ENCODE measurements at regions not wholly inside any gene's neighbourhood (a gene's known extent, or its start where the extent isn't known, plus 50 kb on each side); places are given as distances from the start of the nearest gene placed in this dataset.
"Not testable (repeated sequence)": the region's sequence is repeated elsewhere in the genome, so short reads cannot be mapped to it uniquely, and the experiment has no call there.

DNA sequence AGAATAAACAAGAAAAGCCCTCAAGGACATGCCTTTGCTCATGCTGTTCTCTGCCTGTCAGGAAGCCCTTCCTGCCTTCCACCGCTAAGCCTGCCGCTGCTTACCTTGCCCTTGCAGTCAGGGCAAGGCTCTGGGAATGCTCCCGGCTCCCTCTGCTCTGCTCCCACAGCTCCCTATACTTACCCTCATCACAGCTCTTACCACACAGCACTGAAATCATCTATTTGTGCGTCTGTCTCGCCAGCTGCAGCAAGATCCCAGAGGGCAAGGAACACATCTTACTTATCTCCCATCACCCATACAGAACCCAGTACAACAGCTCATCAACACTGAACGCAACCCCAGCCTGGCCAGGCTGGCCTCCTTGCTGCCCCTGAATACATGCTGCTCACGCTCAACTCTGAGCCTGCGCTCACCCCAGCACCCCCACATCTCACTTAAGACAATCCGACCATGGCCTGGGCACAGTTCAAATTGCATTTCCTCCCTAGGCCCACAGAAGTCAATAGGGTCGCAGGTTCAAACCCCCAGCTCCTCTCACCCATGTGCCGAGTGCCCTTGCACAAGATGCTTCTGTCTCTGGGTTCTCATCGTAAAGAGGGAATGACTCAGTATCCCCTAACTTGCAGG, 161.8 kb downstream of the IGLL1 start:
- no peak for DNase-seq (ENCODE audit: low read depth)
- no peak overlapping the region for H3K4me3 ChIP-seq (ENCODE audit: low read depth, low read length)
- TF ChIP-seq, protein P1, sequence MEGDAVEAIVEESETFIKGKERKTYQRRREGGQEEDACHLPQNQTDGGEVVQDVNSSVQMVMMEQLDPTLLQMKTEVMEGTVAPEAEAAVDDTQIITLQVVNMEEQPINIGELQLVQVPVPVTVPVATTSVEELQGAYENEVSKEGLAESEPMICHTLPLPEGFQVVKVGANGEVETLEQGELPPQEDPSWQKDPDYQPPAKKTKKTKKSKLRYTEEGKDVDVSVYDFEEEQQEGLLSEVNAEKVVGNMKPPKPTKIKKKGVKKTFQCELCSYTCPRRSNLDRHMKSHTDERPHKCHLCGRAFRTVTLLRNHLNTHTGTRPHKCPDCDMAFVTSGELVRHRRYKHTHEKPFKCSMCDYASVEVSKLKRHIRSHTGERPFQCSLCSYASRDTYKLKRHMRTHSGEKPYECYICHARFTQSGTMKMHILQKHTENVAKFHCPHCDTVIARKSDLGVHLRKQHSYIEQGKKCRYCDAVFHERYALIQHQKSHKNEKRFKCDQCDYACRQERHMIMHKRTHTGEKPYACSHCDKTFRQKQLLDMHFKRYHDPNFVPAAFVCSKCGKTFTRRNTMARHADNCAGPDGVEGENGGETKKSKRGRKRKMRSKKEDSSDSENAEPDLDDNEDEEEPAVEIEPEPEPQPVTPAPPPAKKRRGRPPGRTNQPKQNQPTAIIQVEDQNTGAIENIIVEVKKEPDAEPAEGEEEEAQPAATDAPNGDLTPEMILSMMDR (IDR thresholded peaks at IDR 0.05; ENCODE audit: insufficient read depth, low read depth, low read length, missing control alignments), result no peak

DNA sequence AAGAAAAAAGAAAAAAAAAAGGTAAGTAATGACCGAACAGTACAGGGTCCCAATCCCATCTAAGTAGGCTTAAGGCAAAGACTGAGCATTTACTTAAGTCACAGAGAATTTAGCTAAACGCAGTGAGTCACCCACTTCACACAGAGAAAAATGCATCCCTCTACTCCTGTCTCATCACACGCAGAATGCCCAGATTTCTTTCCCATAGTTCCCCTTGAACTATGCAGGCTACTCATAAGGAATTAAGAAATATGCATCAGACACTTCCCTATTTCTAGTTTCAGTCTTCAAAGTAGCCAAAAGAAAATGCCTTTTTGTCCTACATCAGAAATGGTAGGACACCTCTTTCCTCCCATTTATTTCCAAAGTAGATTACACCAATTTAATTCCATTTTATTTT, 162.8 kb downstream of the IGLL1 start:
- not testable (repeated sequence) for DNase-seq (ENCODE audit: low read depth); H3K4me3 ChIP-seq (ENCODE audit: low read depth, low read length)

DNA sequence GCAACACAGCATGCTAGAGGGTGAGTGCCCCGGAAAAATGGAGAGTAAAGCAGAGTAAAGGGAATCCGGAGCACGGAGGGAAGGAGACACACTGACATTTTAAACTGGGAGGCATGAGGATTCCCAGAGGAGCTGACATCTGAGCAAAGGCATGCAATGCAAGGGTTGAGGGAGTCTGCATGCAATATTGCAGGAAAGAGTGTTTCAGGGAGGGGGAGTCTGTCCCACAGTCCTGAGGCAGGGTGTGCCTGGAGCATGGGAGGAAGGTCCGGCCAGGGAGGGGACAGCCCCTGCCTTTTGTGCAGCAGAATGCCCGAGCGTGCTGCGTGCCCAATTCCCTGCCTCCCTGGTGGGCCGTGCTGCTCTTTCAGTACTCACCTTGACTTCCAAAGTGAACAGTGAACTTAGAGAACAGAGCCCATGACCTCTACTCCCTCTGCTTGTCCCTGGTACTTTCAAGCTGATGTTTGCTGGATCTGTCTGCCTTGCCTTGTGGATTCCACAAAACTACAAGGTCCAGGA, 163.9 kb downstream of the IGLL1 start:
- DNase-seq (ENCODE audit: low read depth); H3K4me3 ChIP-seq (ENCODE audit: low read depth, low read length): not testable (repeated sequence)

DNA sequence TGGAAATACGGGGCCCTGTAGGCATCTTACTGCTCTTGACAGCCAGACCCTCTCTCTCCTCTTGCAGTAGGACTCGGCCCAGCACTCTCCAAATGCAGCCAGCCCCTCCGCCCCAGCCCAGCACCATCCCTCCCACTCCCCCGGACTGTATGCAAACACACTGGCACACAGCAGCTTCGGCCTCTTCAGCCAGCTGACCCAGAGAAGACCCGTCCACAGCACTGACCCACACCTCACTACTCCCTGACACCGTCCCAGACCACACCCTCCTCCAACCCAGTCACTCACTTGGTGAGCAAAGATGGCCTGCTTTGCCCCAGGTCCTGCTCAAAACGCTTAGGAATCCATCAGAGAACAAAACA, 164.6 kb downstream of the IGLL1 start:
- H3K4me3 ChIP-seq (ENCODE audit: low read depth, low read length), result no peak overlapping the region
- no peak for DNase-seq (ENCODE audit: low read depth)
- TF ChIP-seq, protein P1 (IDR thresholded peaks at IDR 0.05; ENCODE audit: insufficient read depth, low read depth, low read length, missing control alignments), result no peak

DNA sequence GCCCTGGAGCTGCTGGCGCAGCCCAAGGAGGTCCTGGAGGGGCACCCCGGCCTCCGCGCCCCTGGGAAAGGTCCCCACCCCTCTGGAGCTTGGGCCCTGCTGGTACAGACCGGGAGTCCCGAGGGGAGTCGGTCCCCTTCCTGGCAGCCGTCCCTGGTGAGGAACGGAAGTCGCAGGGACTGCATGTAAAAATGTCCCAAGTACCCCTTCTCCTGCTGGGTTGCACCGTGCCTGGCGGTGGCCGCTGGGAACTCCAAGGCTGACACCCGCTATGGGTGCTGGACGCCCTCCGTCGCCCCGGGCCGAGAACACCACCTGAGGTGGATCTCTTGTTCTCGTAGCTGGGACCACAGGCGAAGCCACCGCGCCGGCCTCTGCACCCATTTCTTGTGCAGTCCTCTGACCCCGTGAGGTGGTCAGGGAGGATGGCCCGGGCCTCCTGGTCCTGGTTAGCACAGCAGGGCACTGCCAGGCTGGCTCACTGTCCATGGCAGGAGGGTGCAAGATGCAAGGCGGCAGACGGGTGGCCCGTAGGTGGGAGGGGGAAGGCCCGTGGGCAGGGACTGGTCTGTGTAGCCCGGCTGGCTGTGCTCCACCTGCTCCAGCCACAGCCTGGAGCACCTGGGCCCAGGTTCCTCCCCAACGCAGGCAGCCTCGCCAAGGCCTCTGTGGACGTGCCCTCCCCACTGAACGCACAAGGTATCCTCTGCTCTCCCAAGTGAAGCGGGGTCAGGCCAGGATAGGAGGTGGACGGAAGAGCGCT, 165.2 kb downstream of the IGLL1 start:
- TF ChIP-seq, protein P1 (IDR thresholded peaks at IDR 0.05; ENCODE audit: insufficient read depth, low read depth, low read length, missing control alignments), result no peak
- H3K4me3 ChIP-seq (ENCODE audit: low read depth, low read length), result no peak overlapping the region
- DNase-seq (ENCODE audit: low read depth), result no peak

DNA sequence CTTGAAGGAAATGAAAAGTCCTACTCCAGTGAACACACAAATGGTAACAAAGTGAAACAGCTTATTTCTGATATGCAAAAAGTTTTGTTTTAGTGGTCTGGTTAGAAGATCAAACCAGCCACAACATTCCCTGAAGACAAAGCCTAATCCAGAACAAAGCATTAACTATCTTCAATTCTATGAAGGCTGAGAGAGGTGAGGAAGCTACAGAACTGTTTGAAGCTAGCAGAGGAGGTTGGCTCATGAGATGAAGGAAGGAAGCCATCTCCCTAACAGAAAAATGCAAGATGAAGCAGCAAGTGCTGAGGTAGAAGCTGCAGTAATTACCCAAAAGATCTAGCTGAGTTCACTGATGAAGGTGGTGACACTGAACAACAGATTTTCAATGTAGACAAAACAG, 168.4 kb downstream of the IGLL1 start:
- no peak overlapping the region for H3K4me3 ChIP-seq (ENCODE audit: low read depth, low read length)

DNA sequence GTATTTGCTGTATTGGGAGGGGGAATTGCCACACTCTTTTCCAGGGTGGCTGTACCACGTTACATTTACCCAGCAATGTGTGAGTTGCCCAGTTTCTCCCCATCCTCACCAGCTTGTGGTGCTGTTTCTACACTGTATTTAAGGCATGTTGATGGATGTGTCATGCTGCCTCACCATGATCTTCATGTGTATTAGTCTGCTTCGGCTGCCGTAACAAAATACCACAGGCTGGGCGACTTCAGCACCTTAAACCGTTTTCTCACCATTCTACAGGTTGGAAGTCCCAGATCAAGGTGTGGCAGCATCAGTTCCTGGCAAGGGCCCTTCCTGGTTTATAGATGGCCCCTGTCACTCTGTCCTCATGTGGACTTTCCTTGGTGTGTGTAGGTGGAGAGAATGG, 169.7 kb downstream of the IGLL1 start:
- TF ChIP-seq, protein P1 (IDR thresholded peaks at IDR 0.05; ENCODE audit: insufficient read depth, low read depth, low read length, missing control alignments), result no peak

More for the DNA sequence above, 168.4 kb downstream of the IGLL1 start:
- TF ChIP-seq, protein P1 (IDR thresholded peaks at IDR 0.05; ENCODE audit: insufficient read depth, low read depth, low read length, missing control alignments), result no peak
- DNase-seq (ENCODE audit: low read depth), result no peak

DNA sequence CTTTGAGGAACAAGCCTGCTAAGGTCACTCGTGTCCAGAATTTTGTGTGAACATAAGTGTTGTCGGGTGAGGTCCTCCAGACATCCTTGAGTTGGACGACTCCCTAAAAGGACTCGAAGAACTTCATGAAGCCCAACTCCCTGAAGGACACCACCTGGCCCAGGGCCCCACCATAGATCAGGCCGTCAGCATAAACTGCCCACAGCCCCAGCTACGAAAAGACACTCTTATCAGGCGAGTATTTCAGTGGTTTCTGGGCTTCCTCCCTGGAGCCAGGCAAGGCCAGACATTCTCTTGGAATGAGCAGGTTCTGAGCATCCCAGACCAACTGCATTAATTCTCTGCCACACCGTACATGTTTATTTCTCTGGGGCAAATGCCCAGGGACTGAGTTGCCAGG, 170.1 kb downstream of the IGLL1 start:
- TF ChIP-seq, protein P1 (IDR thresholded peaks at IDR 0.05; ENCODE audit: insufficient read depth, low read depth, low read length, missing control alignments), result no peak
- DNase-seq (ENCODE audit: low read depth), result no peak
- H3K4me3 ChIP-seq (ENCODE audit: low read depth, low read length), result no peak overlapping the region

More for the DNA sequence above, 169.7 kb downstream of the IGLL1 start:
- no peak overlapping the region for H3K4me3 ChIP-seq (ENCODE audit: low read depth, low read length)
- DNase-seq (ENCODE audit: low read depth), result no peak
